ENCODE measurements at regions not wholly inside any gene's neighbourhood (a gene's known extent, or its start where the extent isn't known, plus 50 kb on each side); places are given as distances from the start of the nearest gene placed in this dataset.
A peak's percentile ranks its signal among the peaks of the same experiment; 100 is the strongest.

GRCh38 chr6:137705160-137706082, 161.6 kb upstream of the TNFAIP3 start:
- Histone ChIP-seq H3K4me3 (no peak overlapping the region), H3K27me3 (no peaks in the 10 kb centered on the region), H3K9me3 (no peaks in the 10 kb centered on the region), H3K36me3 (ENCODE audit: low read depth, missing control alignments) (no peaks in the 10 kb centered on the region), H3K27ac (peak overlapping the region in 1 of 2 donors; percentile 64), H3K4me1 (peaks cover 9% of the 10 kb centered on the region)
- intact Hi-C loops (cut with DNase I; ENCODE audit: low total_unique reads): loop anchor here (5.0 kb wide), 1 partner anchor 162 kb away; the partner anchor contains the start of gene TNFAIP3
- TF ChIP-seq CTCF (IDR thresholded peaks at IDR 0.05) (peak; percentile 52 to 89 (median 78)), POLR2A (IDR thresholded peaks at IDR 0.05) (no peak)
- 53 to 64% methylated on average over 11 of the region's 11 CpGs for WGBS, 2 donors
- DNase-seq: peak; percentile 82

- WGBS, 2 donors: 75 to 77% methylated on average over 10 of the region's 10 CpGs
- intact Hi-C loops (cut with DNase I; ENCODE audit: low total_unique reads): loop anchor here (5.0 kb wide), 1 partner anchor 161 kb away; the partner anchor contains the start of gene TNFAIP3
- Histone ChIP-seq H3K9me3 (no peaks in the 10 kb centered on the region), H3K27me3 (no peaks in the 10 kb centered on the region), H3K4me1 (peaks cover 3% of the 10 kb centered on the region), H3K27ac (no peak overlapping the region), H3K36me3 (ENCODE audit: low read depth, missing control alignments) (no peaks in the 10 kb centered on the region), H3K4me3 (no peak overlapping the region)
- no peak for DNase-seq
- TF ChIP-seq POLR2A (IDR thresholded peaks at IDR 0.05) (no peak), CTCF (IDR thresholded peaks at IDR 0.05) (no peak)
Observed at GRCh38 chr6:137706083-137706750, 160.8 kb upstream of the TNFAIP3 start.

GRCh38 chr6:137707038-137707589, 159.9 kb upstream of the TNFAIP3 start:
- peaks cover 3% of the 10 kb centered on the region for H3K4me1 ChIP-seq
- no peaks in the 10 kb centered on the region for H3K36me3 ChIP-seq (ENCODE audit: low read depth, missing control alignments)
- H3K9me3 ChIP-seq: no peaks in the 10 kb centered on the region
- 81 to 82% methylated on average over 9 of the region's 9 CpGs for WGBS, 2 donors
- TF ChIP-seq CTCF (IDR thresholded peaks at IDR 0.05) (no peak), POLR2A (IDR thresholded peaks at IDR 0.05) (no peak)
- H3K4me3 ChIP-seq: no peak overlapping the region
- DNase-seq: no peak
- no peaks in the 10 kb centered on the region for H3K27me3 ChIP-seq
- no peak overlapping the region for H3K27ac ChIP-seq
- intact Hi-C loops (cut with DNase I; ENCODE audit: low total_unique reads): loop anchor here (5.0 kb wide), 1 partner anchor 160 kb away; the partner anchor contains the start of gene TNFAIP3

GRCh38 chr6:137707590-137708360, 159.3 kb upstream of the TNFAIP3 start:
- 13 to 16% methylated on average over 13 of the region's 13 CpGs for WGBS, 2 donors
- Histone ChIP-seq H3K36me3 (ENCODE audit: low read depth, missing control alignments) (no peaks in the 10 kb centered on the region), H3K4me3 (no peak overlapping the region), H3K27ac (no peak overlapping the region), H3K27me3 (no peaks in the 10 kb centered on the region), H3K4me1 (peaks cover 3% of the 10 kb centered on the region), H3K9me3 (no peaks in the 10 kb centered on the region)
- intact Hi-C loops (cut with DNase I; ENCODE audit: low total_unique reads): loop anchor here (5.0 kb wide), 1 partner anchor 160 kb away; the partner anchor contains the start of gene TNFAIP3
- peak; percentile 77 for DNase-seq
- TF ChIP-seq CTCF (IDR thresholded peaks at IDR 0.05) (peak; percentile 64 to 87 (median 69)), POLR2A (IDR thresholded peaks at IDR 0.05) (no peak)
